GM03348 (cell line): ENCODE measurements at regions not wholly inside any gene's neighbourhood (a gene's known extent, or its start where the extent isn't known, plus 50 kb on each side); places are given as distances from the start of the nearest gene placed in this dataset.

Experiments used
- DNase-seq: peaks from one replicate; pipeline ENCODE4 v3.0.0; 2012; ENCODE audit warnings: low spot score

- no peak for DNase-seq
Observed at GRCh38 chr15:94606286-94606685, 374.9 kb downstream of the MCTP2 start.

DNA sequence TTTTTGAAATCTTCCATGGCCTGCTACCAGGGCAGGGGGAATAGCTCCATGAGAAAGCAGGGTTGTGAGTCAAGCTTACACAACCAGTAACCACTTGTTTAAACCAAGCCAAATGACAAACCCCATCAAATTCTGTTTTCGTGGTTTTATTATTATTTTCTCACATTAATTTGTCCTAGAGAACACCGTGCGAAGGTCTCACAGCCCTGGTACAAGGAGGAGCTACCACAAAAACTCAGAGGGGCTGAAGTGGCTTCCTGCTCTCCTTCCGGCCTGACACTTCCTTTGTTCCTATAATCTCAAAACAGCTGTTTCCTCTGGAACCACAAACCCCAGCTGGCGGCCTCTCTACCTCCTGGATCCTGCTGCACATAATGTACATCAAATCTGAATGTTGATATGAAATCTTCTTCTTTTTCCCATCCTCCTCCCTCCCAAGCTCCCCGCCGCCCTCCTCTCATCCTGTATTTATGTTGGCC lies 375.9 kb downstream of the MCTP2 start:
- no peak for DNase-seq

- DNase-seq, result no peak
Observed at GRCh38 chr15:94610069-94610468, 378.7 kb downstream of the MCTP2 start.

GRCh38 chr15:94610485-94610884 lies 379.1 kb downstream of the MCTP2 start:
- no peak for DNase-seq

DNA sequence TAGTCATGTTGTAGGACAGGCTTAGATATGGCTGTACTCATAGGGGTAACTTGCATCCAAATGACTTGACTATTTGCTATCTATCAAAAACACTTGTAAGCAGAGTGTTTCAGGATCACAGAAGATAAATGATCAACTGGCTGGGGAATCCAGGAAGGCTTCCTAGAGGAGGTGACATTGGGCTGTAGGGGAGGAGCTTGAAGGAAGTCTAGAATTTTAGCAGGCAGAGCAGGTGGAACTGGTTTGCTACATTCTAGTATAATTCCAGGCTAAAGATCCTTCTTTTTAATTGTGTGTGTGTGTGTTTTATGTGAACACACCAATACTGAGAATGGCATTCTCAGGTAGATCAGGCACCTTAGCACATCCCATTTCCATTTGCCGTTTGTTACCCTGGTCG lies 380.3 kb downstream of the MCTP2 start:
- DNase-seq, result no peak

- no peak for DNase-seq
Observed at GRCh38 chr15:94615688-94616087, 384.3 kb downstream of the MCTP2 start.

DNA sequence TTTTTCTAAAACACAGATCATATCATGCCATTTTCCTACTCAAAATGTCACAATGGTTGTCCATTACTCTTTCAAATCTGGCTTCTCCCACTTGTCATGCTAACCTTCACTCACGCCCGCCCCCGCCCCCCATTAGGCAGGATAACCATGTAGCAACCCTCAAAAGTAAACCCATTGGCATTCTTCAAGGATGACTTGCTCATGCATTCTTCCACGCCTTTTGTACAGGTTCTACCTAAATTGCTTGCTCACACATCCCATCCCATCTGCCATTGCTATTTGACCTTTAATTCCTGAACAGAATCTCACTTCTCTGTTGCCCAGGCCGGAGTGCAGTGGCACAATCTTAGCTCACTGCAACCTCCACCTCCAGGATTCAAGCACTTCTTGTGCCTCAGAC lies 389.3 kb downstream of the MCTP2 start:
- DNase-seq, result no peak

GRCh38 chr15:94621736-94622135 lies 390.4 kb downstream of the MCTP2 start:
- DNase-seq, result no peak

GRCh38 chr15:94626949-94627348 lies 395.6 kb downstream of the MCTP2 start:
- DNase-seq, result no peak

- DNase-seq, result no peak
Observed at GRCh38 chr15:94631608-94632007, 400.2 kb downstream of the MCTP2 start.

DNA sequence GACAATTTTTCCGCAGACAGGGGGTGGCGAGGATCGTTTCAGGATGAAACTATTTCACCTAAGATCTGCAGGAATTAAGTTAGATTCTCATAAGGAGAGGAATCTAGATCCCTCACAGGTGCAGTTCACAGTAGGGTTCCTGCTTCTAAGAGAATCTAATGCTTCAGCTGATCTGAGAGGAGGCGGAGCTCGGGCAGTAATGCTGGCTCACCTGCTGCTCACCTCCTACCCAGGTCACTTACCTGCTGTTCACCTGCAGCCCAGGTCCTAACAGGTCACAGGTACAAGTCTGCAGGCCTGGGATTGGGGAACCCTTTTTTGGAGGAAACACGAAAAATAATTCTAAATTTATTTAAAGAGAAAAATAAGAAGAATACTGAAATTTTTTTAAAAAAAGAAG lies 406.8 kb downstream of the MCTP2 start:
- DNase-seq, result no peak

- DNase-seq, result no peak
Observed at GRCh38 chr15:94639701-94640100, 408.3 kb downstream of the MCTP2 start.

- DNase-seq, result no peak
Observed at GRCh38 chr15:94644433-94644832, 413.1 kb downstream of the MCTP2 start.

DNA sequence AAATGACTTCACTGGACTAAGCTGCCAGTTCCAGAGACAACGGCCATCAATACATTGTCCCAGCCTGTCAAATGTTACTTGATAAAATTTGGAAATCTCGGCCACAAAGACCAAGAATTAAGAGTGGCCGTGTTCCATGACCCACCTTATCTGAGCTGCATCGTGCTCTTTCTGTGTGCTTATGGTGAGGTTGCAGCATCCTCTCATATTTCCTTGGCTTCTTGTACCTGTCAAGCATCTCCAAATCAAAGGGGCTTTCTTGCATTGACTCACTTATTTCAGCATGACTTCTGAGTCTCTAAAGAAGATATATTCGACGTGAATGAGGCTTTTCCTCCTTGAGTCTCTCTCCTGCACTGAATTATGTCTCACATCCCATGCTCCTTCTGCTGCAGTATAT lies 421.7 kb downstream of the MCTP2 start:
- no peak for DNase-seq

DNA sequence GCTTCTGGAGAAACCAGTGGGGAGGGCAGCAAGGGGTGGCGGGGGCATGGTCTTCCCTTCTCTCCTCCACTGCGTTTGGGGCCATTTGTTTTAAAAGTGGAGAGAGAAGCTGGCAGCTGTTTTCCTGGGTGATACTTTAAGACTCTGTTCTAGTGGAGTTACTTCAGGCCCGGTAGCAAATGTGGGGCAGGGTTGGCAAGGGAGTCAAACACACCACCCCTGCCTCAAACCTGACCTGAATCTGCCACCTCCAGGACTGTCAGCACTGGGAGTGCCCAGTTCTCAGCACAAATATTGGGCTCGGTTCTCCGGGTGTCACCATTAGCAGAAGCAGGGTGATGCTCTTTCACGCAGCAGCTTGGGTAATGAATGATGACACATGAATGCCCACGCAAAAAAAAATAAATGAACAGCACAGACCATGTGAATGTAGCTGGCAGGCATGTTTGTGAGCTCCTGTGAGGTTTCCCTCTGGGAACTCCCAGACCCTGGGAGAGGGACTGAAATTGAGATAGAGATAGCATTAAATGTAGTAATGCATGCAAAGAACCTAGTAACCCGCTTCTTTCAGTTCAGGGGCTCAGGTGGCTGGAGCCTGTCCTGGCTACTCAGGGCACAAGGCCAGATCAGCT lies 424.0 kb downstream of the MCTP2 start:
- DNase-seq, result no peak

- DNase-seq, result no peak
Observed at GRCh38 chr15:94665676-94666441, 434.5 kb downstream of the MCTP2 start.

DNA sequence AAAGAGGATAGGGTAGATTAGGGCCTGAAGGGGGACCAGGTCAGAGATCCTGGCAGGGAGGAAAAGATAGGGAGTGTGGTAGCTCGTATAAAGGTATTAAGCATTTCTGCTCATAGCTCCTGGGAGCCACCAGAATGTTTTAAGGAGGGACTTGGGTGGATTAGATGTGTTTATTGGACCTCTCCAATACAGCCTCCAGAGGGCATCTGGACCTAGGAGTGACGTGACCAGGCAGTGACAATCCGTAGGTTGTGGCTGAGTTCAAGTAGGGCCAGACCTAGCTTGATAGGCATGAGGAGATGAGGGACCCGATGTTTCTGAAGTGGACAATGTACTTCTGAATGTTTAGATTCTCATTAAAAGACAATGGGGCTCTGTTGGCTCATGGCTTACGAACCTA lies 435.2 kb downstream of the MCTP2 start:
- no peak for DNase-seq

DNA sequence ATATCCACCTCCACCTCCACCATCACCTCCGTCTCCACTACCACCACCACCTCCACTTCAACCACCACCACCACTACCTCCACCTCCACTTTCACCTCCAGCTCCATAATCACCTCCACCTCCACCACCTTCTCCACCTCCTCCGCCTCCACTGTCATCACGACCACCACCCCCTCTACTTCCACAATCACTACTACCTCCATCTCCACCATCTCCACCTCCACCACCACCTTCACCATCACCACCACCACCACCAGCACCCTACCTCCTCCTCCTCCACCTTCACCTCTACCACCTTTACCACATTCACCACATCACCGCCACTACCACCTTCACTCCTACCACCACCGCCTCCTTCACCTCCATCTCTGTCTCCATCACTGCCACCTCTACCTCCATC lies 435.7 kb downstream of the MCTP2 start:
- no peak for DNase-seq

- peak; percentile 70 for DNase-seq
Observed at GRCh38 chr15:94670438-94671034, 439.2 kb downstream of the MCTP2 start.

DNA sequence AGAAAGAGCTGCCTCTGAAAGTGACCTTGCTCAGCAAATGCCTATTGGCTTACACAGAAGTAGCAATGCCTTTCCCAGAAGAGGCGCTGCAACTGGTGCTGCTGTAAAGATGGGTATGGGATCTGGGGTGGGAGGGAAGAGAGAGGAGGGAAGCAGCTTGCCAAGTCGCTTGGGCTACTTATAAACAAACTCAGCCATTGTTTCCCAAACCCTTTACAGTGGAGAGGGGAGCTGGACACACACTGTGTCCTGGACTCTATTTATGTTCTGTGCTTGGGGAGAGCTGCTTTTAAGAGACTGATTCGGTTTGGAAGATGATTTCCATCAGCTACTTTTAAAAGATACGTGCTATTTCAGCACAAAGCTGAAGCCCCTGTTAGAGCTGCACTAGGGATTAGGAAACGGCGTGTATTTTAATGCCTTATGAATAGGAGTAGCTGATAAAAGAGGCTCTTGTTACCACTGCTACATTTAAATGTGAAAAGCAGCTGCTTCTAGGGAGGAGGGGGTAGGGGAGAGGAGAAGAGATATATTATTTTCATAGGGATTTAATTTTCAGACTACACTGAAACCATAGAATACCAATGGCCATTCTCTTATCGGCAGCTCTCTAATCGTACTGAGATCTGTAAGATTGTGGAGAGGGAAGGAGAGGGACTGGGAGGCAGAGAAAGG lies 440.6 kb downstream of the MCTP2 start:
- no peak for DNase-seq

DNA sequence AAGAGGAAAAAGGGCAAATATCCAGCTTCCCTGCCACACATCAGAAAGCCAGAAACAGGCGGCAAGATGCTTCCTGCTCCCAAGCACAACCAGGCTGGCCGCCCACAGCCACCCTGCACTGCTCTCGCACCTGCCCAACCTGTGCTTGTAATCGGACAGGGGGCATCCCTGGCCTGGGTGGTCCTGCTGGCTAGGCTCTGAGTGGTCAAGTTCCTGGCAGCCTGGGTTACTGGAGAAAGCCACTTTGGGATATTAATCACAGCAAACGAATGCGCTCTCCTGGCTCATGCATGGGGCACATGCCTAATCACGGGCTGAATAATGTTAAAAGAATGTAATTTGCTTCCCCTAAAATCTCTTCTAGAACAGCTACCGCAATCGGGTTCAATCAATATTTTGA lies 442.4 kb downstream of the MCTP2 start:
- DNase-seq, result peak; percentile 51

GRCh38 chr15:94674296-94674695 lies 442.9 kb downstream of the MCTP2 start:
- peak; percentile 59 for DNase-seq
